Keratinocyte (primary cell): ENCODE measurements at regions not wholly inside any gene's neighbourhood (a gene's known extent, or its start where the extent isn't known, plus 50 kb on each side); places are given as distances from the start of the nearest gene placed in this dataset.

Experiments used
- DNase-seq: peaks from one replicate; pipeline ENCODE4 v3.0.0-alpha.2; 2011; ENCODE audit warnings: low read depth, missing footprints, low spot score
- FAIRE-seq: peaks from 2 replicates; lab custom pipeline; 2011; peaks lifted over from hg19 to GRCh38; lab: Jason Lieb, UNC
- H2AFZ ChIP-seq: 2 replicates; pipeline ENCODE4 v1.6.0; 2012; ENCODE audit warnings: low read length, control low read depth, inconsistent platforms; ENCODE audit not compliant: control insufficient read depth
- H3K27ac ChIP-seq: 2 replicates; pipeline ENCODE4 v1.5.1; 2011; ENCODE audit warnings: low read length; ENCODE audit not compliant: control insufficient read depth, insufficient read depth
- H3K27me3 ChIP-seq: 3 replicates; pipeline ENCODE4 v1.6.0; 2011; ENCODE audit warnings: low read length; ENCODE audit not compliant: control insufficient read depth, insufficient read depth; ENCODE audit errors: extremely low read depth
- H3K36me3 ChIP-seq, 2 experiments: 2 replicates in 1 of 2; 3 replicates in 1 of 2; pipeline ENCODE4 v1.5.1; 2011; ENCODE audit warnings: low read length in 2 of 2, mild to moderate bottlenecking in 1 of 2; ENCODE audit not compliant: control insufficient read depth in 2 of 2, insufficient read depth in 2 of 2; ENCODE audit errors: extremely low read depth in 1 of 2
- H3K4me1 ChIP-seq: 3 replicates; pipeline ENCODE4 v1.5.1; 2011; ENCODE audit warnings: low read length; ENCODE audit not compliant: control insufficient read depth, insufficient read depth; ENCODE audit errors: extremely low read depth
- H3K4me2 ChIP-seq: 3 replicates; pipeline ENCODE4 v1.6.0; 2011; ENCODE audit warnings: low read depth, low read length; ENCODE audit not compliant: control insufficient read depth, insufficient read depth; ENCODE audit errors: extremely low read depth
- H3K4me3 ChIP-seq, 3 experiments: fragments of 200-600 bp in 1 of 3; sonication (generic) in 1 of 3; 2 replicates in 2 of 3; 3 replicates in 1 of 3; pipeline ENCODE4 v1.5.1; 2011 to 2016; ENCODE audit warnings: low read length in 3 of 3, mild to moderate bottlenecking in 3 of 3, control low read depth in 2 of 3, inconsistent platforms in 1 of 3, low read depth in 1 of 3, mixed read lengths in 1 of 3, mixed run types in 1 of 3, moderate library complexity in 1 of 3; ENCODE audit not compliant: control insufficient read depth in 2 of 3, insufficient read depth in 2 of 3; ENCODE audit errors: extremely low read depth in 1 of 3
- H3K79me2 ChIP-seq: 2 replicates; pipeline ENCODE4 v1.6.0; 2012; ENCODE audit warnings: low read length; ENCODE audit not compliant: control insufficient read depth, insufficient read depth
- H3K9ac ChIP-seq: 3 replicates; pipeline ENCODE4 v1.6.0; 2011; ENCODE audit warnings: low read length; ENCODE audit not compliant: control insufficient read depth, insufficient read depth; ENCODE audit errors: extremely low read depth
- H3K9me1 ChIP-seq: 3 replicates; pipeline ENCODE4 v1.6.0; 2011; ENCODE audit warnings: low read length; ENCODE audit not compliant: control insufficient read depth, insufficient read depth; ENCODE audit errors: extremely low read depth
- H3K9me3 ChIP-seq: 2 replicates; pipeline ENCODE4 v1.5.1; 2012; ENCODE audit warnings: low read depth, low read length; ENCODE audit not compliant: control insufficient read depth
- H4K20me1 ChIP-seq: 3 replicates; pipeline ENCODE4 v1.6.0; 2011; ENCODE audit warnings: low read length; ENCODE audit not compliant: control insufficient read depth, insufficient read depth; ENCODE audit errors: extremely low read depth
- CTCF ChIP-seq, 3 experiments: IDR thresholded peaks in 1 of 3; conservative IDR thresholded peaks in 1 of 3; optimal IDR thresholded peaks in 1 of 3; 2 replicates in 2 of 3; 3 replicates in 1 of 3; pipeline versions ENCODE3 to v1.5.1; 2011; ENCODE audit warnings: low read length in 3 of 3, mild to moderate bottlenecking in 3 of 3, moderate library complexity in 2 of 3, control low read depth in 1 of 3, inconsistent platforms in 1 of 3; ENCODE audit not compliant: insufficient read depth in 2 of 3; ENCODE audit errors: extremely low read depth in 1 of 3
- EZH2 ChIP-seq: IDR thresholded peaks from one replicate; pipeline ENCODE4 v1.6.1; 2012; ENCODE audit warnings: inconsistent platforms, mild to moderate bottlenecking, low read length, moderate library complexity
- dilution Hi-C: fragments of 300-500 bp; cut with MboI; formaldehyde crosslinking; loops from one replicate; pipeline ENCODE4 v1.7.0; 2020; ENCODE audit warnings: low sequenced_read_pairs; ENCODE audit not compliant: extremely low pct_ligation_motif_present

- H4K20me1 ChIP-seq: no peaks in the 10 kb centered on the region
- no peak overlapping the region for H2AFZ ChIP-seq
- no peaks in the 10 kb centered on the region for H3K27me3 ChIP-seq
- DNase-seq (no peak), FAIRE-seq (no peak)
- H3K9ac ChIP-seq: no peak overlapping the region
- no peak overlapping the region for H3K4me3 ChIP-seq
- no peaks in the 10 kb centered on the region for H3K36me3 ChIP-seq
- peaks cover 13% of the 10 kb centered on the region for H3K4me1 ChIP-seq
- H3K4me2 ChIP-seq: no peak overlapping the region
- TF ChIP-seq EZH2 (no peak), CTCF (optimal IDR thresholded peaks at IDR 0.05 in 1 of 3, IDR thresholded peaks at IDR 0.05 in 1 of 3, conservative IDR thresholded peaks at IDR 0.05 in 1 of 3; ENCODE audit: extremely low read depth in 1 of 3, insufficient read depth in 2 of 3, low read length in 3 of 3) (no peak)
- H3K27ac ChIP-seq: no peak overlapping the region
- H3K9me3 ChIP-seq: no peaks in the 10 kb centered on the region
- H3K79me2 ChIP-seq: no peaks in the 10 kb centered on the region
- dilution Hi-C loops: no loop called here
- H3K9me1 ChIP-seq: no peaks in the 10 kb centered on the region
Observed at GRCh38 chr1:115398745-115399144, 60.7 kb upstream of the NGF start.
